AG10803 (cell line): ENCODE measurements at regions not wholly inside any gene's neighbourhood (a gene's known extent, or its start where the extent isn't known, plus 50 kb on each side); places are given as distances from the start of the nearest gene placed in this dataset.

Experiments used
- DNase-seq: peaks from one replicate; pipeline ENCODE4 v3.0.0; 2010; ENCODE audit warnings: low read depth
- H3K4me3 ChIP-seq: 2 replicates; pipeline ENCODE4 v1.5.1; 2011; ENCODE audit warnings: mild to moderate bottlenecking, low read length, control low read depth
- TF ChIP-seq, protein P1 (sequence below): conservative IDR thresholded peaks from 2 replicates; pipeline ENCODE4 v1.5.1; 2011; ENCODE audit warnings: mild to moderate bottlenecking, low read length, control low read depth, inconsistent platforms

DNA sequence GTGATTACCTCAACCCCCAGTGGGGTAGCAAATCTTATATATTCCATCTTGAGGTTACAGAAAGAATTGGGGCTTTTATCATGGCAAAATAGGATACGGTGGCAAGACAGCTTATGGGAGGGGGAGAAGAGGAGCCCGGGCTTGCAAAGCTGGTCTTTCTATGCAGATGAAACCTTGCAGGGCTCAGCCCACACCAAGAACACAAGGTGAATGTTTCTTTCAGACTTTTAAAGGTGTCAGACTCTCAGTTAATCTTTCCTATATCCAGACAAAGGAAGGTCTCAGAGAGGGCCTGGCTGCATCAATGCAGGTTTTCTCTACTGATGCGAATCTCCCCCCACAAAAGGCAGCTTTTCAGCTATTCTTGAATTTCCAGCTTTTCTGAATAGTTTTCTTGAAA lies 59.9 kb upstream of the WDR17 start:
- no peak for DNase-seq
- TF ChIP-seq, protein P1, sequence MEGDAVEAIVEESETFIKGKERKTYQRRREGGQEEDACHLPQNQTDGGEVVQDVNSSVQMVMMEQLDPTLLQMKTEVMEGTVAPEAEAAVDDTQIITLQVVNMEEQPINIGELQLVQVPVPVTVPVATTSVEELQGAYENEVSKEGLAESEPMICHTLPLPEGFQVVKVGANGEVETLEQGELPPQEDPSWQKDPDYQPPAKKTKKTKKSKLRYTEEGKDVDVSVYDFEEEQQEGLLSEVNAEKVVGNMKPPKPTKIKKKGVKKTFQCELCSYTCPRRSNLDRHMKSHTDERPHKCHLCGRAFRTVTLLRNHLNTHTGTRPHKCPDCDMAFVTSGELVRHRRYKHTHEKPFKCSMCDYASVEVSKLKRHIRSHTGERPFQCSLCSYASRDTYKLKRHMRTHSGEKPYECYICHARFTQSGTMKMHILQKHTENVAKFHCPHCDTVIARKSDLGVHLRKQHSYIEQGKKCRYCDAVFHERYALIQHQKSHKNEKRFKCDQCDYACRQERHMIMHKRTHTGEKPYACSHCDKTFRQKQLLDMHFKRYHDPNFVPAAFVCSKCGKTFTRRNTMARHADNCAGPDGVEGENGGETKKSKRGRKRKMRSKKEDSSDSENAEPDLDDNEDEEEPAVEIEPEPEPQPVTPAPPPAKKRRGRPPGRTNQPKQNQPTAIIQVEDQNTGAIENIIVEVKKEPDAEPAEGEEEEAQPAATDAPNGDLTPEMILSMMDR, result no peak
- no peak overlapping the region for H3K4me3 ChIP-seq

DNA sequence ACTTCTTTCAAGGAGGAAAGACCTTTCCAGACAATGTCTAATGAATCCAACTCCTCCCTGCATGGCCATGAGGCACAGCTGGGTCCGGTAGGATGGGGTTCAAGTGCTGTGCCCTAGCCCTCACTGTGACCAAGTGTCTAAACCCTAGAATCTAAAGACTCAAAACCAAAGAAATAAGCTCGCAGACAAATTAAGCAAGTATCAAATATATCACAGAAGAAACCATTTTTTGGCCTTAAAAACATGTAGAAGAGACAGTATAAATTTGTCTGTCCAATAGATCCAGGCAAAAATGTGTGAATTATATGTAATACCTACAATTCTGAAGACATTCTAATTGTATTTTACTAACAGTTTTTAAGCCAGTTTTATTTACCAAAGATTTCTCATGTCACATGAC lies 56.4 kb upstream of the WDR17 start:
- no peak for DNase-seq
- TF ChIP-seq, protein P1, result no peak
- no peak overlapping the region for H3K4me3 ChIP-seq

DNA sequence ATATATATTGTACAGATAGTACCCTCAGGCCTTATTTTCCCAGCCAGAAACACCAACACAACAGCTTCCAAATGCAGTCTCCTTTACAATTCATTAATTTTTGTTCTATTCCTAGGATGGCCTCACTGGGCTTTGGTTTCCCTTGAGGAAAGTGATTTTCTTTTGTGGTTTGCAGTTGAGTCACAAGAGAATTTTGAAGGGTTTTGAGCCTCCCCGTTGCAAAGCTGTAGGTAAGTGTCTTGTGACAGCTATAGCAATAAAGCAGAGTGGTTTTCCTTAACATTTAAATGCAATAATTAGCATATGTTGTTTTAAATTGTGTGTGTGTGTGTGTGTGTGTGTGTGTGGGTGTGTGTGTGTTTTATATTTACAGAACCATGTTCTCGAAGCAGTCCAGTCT lies 54.1 kb upstream of the WDR17 start:
- TF ChIP-seq, protein P1, result no peak
- DNase-seq, result no peak
- no peak overlapping the region for H3K4me3 ChIP-seq

DNA sequence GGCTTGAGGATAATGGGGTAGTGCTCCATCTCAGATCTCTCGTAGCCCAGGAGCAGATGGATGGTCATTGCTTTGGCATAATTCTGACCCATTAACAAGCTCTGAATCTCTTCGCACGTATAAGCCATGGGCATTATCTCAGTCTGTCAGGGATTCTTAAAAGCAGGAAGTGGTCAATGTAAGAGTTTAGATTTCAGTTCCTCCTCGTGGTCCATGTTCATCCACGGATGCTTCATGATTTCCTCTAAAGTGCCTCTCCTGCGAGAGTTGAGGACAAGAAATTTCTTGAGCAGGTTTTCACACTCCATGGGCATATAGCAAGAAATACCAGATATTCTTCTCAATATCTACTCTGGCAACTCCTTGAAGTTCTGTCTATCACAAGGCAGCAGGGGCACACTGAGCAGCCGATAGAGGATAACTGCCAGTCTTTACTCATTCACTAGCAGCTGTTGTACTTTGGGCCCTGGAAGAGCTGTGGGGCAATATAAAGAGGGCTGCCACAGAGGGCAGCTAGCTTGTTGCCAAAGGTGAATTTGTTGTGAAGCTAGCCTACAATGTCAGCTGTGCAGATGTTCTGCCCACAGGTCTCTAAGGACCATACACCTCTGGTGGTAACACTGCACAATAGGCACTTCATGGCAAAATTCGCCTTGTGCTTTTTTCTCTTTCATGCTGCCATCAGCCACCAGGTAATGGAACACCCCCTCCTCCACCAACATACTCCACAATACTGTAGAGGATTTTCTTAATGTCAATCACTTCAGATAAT lies 52.0 kb upstream of the WDR17 start:
- DNase-seq, result no peak

DNA sequence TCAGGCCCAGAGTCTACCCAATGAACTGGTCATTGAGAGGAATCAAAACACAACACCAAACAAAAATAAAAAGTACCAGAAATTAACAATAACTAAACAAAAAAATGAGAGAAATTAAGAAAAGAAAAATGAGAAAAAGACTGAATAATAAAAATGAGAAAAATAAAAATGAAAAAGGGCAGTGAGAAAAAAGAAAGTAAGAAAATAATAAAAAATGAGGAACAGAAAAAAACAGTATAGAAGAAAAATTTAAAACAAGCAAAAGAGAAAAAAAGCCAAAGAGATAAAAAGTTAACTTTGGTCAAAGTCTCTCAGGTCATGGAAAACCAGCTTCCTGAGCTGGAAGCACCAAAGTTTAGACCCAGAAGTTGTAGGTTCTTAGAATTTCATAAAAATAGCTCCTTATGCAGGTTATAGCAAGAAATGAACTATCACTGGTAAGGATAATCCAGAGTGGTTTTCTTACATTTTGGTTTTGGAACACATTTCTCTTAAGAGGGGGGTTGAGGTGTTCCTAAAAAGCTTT lies 51.0 kb upstream of the WDR17 start:
- DNase-seq, result no peak
- TF ChIP-seq, protein P1, result no peak
- H3K4me3 ChIP-seq, result no peak overlapping the region

More for the DNA sequence above, 52.0 kb upstream of the WDR17 start:
- H3K4me3 ChIP-seq, result no peak overlapping the region
- TF ChIP-seq, protein P1, result no peak
